ENCODE measurements at regions not wholly inside any gene's neighbourhood (a gene's known extent, or its start where the extent isn't known, plus 50 kb on each side); places are given as distances from the start of the nearest gene placed in this dataset.

- H3K4me3 ChIP-seq (ENCODE audit: low read depth, low read length): no peak overlapping the region
Observed at GRCh38 chr15:70180186-70180875, 82.6 kb upstream of the TLE3 start.

- no peak overlapping the region for H3K4me3 ChIP-seq (ENCODE audit: low read depth, low read length)
Observed at GRCh38 chr15:70179309-70179892, 81.7 kb upstream of the TLE3 start.

GRCh38 chr15:70178335-70179084 lies 80.8 kb upstream of the TLE3 start:
- no peak overlapping the region for H3K4me3 ChIP-seq (ENCODE audit: low read depth, low read length)

- no peak overlapping the region for H3K4me3 ChIP-seq (ENCODE audit: low read depth, low read length)
Observed at GRCh38 chr15:70172566-70173225, 75.0 kb upstream of the TLE3 start.

GRCh38 chr15:70172124-70172523 lies 74.4 kb upstream of the TLE3 start:
- H3K4me3 ChIP-seq (ENCODE audit: low read depth, low read length): no peak overlapping the region

GRCh38 chr15:70171256-70171886 lies 73.7 kb upstream of the TLE3 start:
- no peak overlapping the region for H3K4me3 ChIP-seq (ENCODE audit: low read depth, low read length)

GRCh38 chr15:70170096-70170699 lies 72.5 kb upstream of the TLE3 start:
- H3K4me3 ChIP-seq (ENCODE audit: low read depth, low read length): no peak overlapping the region

- no peak overlapping the region for H3K4me3 ChIP-seq (ENCODE audit: low read depth, low read length)
Observed at GRCh38 chr15:70169147-70169546, 71.4 kb upstream of the TLE3 start.

GRCh38 chr15:70167155-70167554 lies 69.4 kb upstream of the TLE3 start:
- H3K4me3 ChIP-seq (ENCODE audit: low read depth, low read length): no peak overlapping the region

GRCh38 chr15:70166506-70167087 lies 68.9 kb upstream of the TLE3 start:
- H3K4me3 ChIP-seq (ENCODE audit: low read depth, low read length): no peak overlapping the region

GRCh38 chr15:70165716-70166284 lies 68.1 kb upstream of the TLE3 start:
- no peak overlapping the region for H3K4me3 ChIP-seq (ENCODE audit: low read depth, low read length)

GRCh38 chr15:70164910-70165715 lies 67.4 kb upstream of the TLE3 start:
- no peak overlapping the region for H3K4me3 ChIP-seq (ENCODE audit: low read depth, low read length)

GRCh38 chr15:70164156-70164900 lies 66.6 kb upstream of the TLE3 start:
- H3K4me3 ChIP-seq (ENCODE audit: low read depth, low read length): no peak overlapping the region

- H3K4me3 ChIP-seq (ENCODE audit: low read depth, low read length): no peak overlapping the region
Observed at GRCh38 chr15:70160803-70161565, 63.3 kb upstream of the TLE3 start.

- no peak overlapping the region for H3K4me3 ChIP-seq (ENCODE audit: low read depth, low read length)
Observed at GRCh38 chr15:70160267-70160666, 62.5 kb upstream of the TLE3 start.

GRCh38 chr15:70159713-70160009 lies 61.9 kb upstream of the TLE3 start:
- H3K4me3 ChIP-seq (ENCODE audit: low read depth, low read length): no peak overlapping the region

GRCh38 chr15:70159001-70159712 lies 61.4 kb upstream of the TLE3 start:
- no peak overlapping the region for H3K4me3 ChIP-seq (ENCODE audit: low read depth, low read length)

Data from iPS-11a (cell line).